GM18907 (cell line): ENCODE measurements at regions not wholly inside any gene's neighbourhood (a gene's known extent, or its start where the extent isn't known, plus 50 kb on each side); places are given as distances from the start of the nearest gene placed in this dataset.
A peak's percentile ranks its signal among the peaks of the same experiment; 100 is the strongest.

ENCODE experiments used
- ATAC-seq: cut with Tn5 transposase; IDR thresholded peaks from one replicate; pipeline ENCODE4 v1.9.1; 2021; ENCODE audit warnings: mild to moderate bottlenecking, moderate library complexity; ENCODE audit not compliant: unreplicated experiment

DNA sequence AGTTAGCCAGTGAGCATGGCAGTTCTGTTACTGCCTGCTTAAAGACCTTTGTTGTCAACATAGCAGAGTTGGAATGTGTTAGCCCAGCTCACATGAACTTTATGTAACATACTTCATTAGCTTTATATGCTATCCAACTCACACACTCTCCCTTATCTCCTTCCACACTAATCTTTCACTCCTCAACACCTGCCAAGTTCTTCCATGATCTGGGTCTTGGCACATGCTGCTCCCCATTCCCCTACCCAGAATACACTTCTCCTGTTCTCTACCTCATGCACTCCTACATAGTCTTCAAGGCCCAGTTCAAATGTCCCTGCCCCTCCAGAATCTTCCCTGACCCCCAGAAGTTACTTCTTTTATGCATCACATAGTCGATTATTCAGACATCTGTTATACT, 179.3 kb downstream of the KATNAL1 start:
- ATAC-seq: no peak

DNA sequence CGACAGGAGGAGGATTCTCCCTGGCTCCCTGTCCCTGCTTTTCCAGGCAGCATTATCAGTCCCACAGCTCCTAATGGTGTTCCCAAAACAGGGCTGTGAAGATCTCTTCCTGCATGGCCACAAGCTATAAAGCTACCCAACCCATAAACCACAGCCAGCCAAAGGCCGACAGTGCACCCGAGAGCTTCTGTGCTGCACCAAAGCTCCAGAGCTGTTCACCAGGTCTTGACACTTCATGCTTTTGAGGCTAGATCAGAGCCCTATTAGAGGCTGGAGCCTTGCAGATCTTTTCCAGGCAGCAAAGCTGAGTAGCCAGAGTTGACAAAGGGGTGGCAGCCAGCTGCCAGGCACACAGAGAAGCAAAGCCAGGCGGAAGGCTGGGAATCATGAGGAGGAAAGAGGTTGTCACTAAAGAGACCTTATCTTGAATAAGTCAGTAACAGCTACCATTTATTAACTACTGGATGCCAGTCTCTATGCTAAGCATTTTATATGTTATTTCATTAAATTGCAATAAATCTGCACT, 180.4 kb downstream of the KATNAL1 start:
- no peak for ATAC-seq

DNA sequence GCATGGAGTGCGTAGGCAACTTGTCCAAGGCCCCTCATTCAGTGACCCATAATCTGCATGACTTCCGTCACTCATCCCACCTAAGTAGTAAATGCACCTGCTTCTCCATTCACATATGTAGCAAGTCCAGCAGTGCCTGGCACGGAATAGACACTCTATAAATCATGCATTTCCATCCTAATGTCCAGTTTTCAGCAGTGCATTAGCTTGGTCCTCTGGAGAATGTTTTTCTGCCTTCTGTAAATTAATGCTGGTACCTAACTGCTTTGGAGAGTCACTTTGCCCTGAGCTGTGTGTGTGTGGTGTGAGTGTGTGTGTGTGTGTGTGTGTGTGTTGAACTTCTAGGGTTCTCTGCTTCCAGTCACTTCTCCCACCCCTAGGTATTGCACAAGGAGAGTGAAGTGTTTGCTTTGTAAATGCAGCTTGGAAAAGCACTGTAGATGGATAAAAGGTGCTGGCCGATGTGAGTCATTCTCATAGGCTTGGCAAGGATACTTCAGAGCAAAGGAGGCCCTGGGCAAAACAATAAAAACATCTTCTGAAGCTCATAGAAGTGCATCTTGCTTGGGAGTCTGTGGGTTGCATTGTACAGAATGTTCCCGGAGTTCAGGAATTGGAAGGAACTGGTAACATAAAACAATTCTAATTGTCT, 181.8 kb downstream of the KATNAL1 start:
- ATAC-seq: no peak

DNA sequence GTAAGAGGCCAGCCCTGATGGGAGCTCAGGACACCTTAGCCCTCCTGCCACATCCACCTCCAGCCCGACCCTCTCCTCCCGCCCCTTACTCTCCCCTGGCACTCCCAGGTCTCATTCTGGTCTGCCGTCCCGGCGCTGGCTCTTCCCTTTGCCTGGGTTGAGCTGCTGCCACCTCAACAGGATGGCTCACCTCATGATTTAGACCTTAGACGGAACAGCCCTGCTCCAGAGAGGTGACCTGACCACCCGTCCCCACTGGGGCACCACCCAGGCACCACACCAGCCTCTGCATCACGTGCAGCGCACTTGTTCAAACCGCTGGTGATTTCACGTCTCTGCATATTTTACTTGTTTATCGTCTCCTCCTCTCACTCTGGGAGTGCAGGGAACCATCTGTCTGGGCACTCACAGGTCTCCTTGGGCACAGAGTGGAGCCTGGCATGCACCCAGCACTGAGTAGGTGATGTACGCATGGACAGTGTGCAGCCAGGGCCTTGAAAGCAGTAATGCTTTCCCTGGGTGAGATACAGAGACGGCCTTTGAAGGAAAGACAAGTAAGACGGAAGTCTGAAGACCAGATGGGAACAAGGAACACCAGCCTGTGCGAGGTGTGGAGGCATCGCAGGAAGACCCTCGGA, 183.1 kb downstream of the KATNAL1 start:
- ATAC-seq: no peak

DNA sequence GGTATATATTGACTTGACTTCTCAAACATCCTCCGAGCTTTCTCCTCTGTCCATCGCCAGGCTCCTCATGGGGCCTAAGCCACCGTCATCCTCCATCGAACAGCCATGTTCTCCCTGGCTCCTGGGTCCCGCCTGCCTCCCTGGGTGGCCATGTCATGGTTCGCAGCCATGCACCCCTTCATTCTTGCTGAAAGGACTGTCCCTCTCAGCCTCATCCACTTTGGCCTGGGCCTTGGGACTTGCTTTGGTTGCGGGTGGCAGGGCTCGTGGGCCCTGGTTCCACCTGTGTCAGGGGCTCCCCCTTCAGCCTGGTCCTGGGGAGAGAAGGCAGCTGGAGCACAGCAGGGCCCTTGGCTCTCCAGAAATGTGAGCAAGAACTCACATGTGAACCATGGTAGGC, 183.8 kb downstream of the KATNAL1 start:
- no peak for ATAC-seq

DNA sequence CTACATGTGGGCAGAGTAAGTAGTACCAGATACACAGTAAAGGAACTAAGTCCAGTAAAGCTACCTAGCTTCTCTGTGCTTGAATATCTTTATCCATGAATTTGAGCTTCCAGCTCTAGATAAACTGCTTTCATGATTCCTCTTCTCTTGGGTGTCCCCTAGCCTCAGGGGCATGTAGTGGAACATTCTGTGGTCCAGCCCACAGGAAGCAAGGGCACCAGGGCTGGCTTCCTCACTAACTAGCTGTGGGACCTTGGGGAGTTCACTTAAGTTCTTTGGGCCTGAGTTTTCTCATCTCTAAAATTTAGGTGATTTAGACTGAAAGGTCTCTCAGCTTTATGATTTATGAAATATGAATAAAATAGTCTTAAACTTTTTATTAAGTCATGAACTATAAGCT, 185.7 kb downstream of the KATNAL1 start:
- ATAC-seq: peak; percentile 57

DNA sequence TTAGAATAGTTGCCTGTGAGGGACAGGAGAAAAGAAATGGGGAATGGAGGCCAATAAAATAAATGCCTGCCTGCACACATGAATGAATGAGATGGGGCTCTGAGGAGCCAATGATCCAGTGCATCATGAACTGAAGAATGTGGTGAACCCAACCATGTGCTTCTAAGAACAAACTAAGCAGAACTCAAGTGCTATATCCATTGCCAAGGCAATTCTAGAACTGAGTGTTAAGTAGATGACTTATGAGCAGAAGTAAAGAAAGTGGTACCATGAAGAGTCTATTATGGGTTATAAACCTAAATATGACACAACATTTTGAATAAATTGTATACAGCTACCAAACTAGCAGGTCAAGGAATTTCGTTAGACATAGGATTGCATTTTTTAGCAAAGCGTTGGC, 186.1 kb downstream of the KATNAL1 start:
- ATAC-seq: peak; percentile 19

DNA sequence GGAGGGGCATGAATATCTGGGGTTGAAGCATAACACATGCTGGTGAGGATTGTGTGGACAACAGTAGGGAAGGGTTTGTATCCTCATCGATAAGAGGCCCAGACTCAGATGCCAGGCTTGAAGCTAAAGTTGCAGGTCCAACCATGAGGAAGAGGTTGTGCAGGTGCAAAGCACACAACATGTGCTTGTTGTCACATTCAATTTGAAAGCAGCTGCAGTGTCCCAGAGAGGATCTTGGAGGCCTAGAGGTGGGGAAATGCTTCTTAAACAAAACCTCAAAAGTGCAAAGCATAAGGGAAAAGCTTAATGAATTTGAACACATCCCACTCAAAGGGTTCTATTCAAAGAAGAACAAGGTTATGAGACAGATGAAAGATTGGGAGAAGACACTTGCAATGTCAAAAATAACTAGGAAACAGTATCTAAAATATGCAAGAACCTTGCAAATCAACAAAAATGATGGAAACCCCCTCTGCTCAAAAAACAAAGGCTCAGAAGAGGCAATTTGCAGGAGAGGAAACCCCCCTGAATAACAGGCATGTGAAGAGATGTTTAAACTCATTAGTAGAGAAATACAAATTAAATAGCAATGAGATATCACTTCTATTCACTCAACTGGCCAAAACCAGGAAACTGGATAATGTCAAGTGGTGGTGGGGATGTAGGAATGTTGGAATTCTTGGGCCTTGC, 187.1 kb downstream of the KATNAL1 start:
- no peak for ATAC-seq

DNA sequence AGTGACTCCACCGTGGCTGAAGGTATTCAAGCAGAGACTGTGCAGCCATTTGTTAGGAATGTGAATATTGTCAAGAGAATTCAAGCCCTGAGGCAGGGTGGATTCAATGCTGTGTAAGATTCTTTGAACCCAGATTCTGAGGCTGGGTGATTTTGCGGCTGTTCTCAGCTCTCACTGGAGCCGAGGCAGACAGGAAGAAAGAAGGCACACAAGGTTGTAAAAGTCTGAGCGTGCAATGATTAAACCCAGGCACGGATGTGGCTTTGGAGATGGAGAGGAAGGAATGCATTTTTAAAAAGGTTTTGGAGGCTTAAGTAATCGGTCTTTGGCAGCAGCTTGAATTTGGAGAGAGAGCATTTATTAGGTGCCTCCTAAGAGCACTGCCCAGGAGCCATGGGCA, 187.9 kb downstream of the KATNAL1 start:
- no peak for ATAC-seq

DNA sequence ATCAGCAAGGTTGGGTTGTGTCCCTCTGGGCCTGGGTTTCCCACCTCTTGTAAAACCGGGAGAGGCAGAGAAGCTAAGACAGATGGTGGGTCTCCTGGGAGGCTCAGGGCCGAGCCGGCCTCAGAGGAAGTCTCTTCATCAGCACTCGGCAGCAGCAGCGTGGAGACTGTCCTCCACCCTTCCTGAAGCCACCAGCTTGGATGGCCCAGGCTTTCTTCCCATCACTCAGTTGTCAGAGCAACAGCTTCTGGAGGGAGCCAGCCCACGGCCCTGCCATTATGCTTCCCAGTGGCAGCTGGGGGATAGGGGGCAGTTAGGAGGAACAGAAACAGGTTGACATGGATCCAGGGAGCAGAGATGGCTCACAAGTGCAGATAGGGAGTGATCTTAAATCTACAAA, 191.0 kb downstream of the KATNAL1 start:
- no peak for ATAC-seq

DNA sequence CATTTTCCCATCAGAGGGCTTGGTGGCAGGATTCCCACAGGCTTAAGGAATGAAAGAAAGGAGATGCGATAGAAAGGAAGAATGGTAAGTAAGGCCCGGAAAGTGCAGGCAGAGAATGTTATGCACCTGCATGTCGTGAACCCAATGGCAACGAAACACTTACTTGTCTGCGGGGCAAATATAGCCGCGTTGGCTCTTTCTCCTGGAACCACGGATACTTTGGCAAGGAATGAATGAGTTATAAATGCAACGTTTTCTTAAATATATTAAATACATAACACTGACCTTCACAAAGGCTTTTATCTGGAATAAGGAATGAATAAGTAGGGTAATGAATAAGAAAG, 192.1 kb downstream of the KATNAL1 start:
- no peak for ATAC-seq

DNA sequence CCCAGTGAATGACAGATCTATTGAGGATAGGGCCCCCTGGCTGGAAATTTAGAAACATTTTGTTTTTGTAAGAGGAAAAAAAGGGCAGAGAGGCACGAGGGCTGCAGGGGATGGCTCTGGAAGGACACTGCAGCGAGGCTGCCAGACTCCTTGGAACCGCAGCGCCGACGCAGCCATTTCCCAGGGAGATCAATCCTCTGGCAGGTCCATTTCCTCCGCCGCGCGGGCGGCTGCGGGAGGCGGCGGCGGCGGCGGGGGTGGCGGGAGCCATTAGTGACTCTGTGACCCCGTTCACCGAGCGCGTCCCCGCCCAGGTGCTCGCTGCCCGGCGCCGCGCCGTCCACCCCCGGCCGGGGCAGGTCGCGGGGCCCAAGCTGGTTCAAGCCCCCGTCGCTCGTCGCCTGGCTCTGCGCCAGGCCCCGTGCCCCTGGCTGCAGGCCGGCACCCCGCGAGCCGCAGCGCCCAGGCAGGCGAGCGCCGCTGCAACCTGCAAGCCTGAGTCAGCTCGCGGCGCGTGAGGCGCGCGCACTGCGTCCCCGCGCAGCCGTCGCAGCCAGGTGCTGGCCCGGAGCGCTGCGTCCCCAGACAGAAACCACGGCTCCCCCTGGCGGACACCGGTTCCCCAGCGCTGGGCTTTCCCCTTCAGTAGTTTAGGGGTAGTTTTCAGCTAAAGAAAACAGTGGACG, 192.6 kb downstream of the KATNAL1 start:
- ATAC-seq: peak; percentile 82

DNA sequence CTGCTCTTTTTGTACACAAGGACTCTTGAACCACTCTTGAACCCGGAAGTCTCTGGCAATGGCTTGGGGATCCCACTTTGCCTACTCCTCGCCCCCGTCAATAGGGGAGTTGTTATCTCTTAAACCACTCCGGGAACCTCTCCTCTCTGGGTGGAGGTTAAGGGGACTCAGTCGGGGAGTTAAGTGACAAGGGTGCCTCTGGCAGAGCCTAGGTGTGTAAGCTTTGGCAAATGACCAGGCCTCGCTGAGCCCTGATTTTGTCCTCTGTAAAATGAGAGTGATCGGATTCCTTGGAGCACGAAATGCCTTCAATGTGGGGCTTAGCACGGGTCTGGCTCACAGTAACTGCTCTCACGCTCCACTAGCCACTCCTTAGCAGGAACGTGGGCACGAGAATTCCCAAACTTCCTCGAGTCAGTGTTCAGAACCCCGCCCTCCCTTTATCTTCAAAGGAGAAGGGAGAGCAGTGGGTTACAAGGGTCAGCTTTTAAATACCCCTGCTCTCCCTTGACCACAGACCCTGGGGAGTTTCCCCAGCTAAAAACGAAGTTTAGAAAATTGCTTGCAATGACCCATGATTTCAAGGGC, 193.3 kb downstream of the KATNAL1 start:
- no peak for ATAC-seq

DNA sequence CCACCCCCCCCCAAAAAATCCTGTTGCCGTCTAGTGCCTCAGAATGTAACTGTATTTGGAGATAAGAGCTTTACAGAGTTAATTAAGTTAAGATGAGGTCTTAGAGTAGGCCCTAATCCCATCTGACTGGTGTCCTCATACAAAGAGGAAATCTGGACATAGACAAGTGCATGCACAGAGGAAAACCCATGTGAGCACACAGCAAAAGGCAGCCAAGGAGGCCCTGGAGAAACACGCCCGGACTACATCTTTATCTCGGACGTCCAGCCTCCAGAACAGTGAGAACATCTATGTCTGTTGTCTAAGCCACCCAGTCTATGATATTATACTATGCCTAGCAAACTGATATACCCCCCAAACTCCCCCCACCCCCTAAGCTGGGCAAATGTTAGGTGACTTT, 193.8 kb downstream of the KATNAL1 start:
- no peak for ATAC-seq

DNA sequence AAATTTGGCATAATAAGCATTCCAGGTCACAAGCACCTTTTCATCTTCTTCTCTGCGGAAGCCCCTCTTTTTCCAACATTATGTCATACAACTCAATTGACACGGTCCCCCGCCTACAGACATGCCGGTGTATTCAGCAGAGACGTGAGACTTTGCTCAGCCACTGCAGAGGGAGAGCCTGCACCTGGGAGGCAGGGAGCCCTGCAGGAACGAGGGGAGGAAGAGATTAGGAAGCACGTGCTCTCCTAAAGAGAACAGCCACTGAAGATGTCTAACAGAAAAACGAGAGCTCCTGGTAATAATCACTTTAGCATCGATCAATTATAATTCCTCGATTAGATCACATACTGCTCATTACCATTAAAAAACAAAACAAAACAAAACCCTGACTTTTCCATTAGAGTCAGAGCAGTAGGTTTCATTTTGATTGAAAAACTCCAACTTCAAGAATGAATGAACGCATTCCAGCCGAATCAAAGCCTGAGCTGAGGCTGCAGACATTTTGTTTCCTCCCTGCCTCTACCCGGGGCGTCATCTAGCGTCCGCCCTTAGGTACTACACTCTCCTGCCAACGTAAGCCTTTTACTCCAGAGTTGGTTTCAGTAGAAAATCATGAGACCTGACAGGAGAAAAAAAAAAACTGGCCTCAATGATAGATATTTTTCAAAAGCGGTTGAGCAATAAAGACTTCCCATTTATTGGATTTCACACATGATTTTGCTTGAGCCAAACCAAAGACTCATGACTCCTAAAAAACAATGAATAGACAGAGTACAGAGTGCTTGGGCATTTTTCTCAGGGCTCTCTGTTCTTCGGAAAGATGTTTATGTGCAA, 194.5 kb downstream of the KATNAL1 start:
- ATAC-seq: peak; percentile 51

DNA sequence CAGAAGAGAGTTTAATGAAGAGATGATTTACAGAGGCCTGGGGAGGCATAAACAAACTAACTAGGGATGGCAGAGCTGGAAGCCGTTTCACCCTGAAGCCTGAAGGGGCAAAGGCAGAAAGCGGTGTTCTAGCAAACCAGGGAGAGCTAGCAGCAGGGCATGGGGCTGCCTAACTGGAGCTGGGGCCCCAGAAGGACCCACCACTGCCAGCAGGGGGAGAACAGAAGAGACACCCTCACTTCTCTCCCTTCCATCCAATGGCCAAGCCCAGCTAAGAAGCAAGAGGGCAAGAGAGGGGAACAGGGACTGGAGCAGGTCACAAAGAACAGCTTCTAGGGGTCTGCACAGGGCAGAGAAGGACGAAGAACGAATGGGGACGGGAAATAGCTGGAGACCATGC, 195.5 kb downstream of the KATNAL1 start:
- no peak for ATAC-seq

DNA sequence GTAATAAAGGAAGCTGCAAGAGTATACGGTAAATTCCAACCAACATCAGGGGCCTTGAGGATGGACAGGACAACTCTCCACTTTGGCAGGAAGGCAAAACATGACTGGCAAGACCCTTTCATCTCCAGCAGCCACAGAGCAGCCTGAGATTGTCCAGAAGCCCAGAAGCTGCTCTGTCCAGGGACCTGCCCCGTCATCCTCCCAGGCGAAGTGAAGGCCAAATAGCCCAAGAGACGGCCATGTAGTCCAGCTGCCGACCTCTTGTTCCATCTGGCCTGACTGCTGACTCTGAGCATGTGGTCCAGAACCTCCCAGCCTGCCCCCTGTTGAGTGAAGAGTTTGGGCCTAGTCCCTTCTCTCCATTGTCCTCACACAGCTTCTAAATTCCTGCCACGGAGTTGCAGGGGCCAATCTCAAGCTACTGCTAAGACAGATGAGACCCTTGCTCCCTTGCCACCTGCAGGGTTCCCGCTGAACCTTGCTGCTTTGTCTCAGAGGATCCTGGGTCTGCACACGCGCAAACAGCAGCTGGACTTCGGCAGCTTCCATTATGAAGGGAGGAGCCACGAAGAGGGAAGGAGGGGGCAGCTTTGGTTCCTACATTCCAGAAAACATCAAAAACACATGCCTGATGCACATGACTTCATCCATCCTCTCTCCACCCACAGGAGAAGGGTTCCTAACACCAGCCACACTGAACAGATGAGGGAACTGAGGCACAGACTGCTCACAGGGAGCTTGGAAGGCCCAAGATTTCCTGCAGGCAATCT, 196.9 kb downstream of the KATNAL1 start:
- ATAC-seq: no peak

DNA sequence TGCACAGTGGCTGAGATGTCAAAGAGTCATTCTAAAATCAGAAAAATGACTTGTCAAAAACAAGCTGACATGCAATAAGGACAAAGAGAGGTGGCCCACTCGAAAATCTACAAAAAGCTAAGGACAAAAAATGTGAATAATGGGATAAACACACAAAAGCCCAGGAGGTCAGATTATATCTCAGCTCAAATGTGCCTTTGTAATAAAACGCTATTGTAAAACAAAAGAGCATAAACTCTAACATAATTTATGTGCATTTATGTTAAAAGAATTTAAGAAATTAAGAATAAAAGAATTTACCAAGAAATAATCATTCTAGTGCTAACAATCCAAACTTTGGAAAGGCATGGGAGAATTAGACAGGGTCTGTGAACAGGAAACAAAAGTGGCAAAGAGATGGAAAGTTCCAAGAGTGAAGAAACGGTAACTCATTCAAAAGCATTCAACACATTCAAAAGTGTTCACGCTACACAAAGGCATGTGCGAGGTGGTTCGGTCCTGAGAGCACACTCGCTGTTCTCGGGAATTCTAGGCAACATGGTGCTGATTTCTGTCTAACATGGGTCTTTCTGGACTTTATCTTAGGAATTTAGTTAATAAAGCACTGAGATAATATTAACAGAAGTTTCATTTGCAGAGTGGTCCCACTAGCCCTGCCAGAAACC, 197.7 kb downstream of the KATNAL1 start:
- no peak for ATAC-seq

DNA sequence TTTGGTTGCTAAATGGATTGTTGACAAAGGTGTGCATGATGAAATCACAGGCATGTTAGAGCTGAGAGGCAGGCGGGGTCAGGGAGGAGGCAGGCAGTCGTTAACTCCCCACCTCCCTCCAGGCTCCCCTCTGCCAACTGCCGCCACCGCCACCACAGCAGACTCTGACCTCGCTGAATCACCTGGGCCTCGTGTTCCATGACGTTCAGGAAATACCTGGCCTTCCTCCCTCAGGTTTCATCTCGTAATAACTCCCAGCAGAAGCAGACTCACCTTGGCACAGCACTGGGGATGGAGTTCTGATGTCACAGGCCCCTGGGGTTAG, 198.5 kb downstream of the KATNAL1 start:
- ATAC-seq: no peak
